ENCODE measurements at regions not wholly inside any gene's neighbourhood (a gene's known extent, or its start where the extent isn't known, plus 50 kb on each side); places are given as distances from the start of the nearest gene placed in this dataset.

DNA sequence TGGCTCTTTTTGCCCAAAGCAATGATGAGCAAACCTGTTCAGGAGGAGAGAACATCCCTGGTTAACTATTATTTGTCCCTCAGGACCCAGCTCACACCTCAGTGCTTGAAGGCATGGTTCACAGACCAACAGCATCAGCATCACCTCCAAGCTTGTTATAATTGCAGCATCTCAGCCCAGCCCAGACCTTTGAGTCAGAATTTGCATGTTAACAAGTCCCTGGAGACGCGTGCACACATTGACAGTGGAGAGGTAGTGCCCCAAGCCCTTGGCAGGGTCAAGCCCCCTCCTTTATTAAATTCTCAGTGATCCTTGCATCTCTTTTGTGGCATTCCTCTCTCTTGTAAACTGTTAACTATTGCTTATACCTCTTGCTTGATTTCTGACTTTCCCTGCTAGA is 488.6 kb downstream of the HAPSTR1 start:
- TF ChIP-seq, protein P1, sequence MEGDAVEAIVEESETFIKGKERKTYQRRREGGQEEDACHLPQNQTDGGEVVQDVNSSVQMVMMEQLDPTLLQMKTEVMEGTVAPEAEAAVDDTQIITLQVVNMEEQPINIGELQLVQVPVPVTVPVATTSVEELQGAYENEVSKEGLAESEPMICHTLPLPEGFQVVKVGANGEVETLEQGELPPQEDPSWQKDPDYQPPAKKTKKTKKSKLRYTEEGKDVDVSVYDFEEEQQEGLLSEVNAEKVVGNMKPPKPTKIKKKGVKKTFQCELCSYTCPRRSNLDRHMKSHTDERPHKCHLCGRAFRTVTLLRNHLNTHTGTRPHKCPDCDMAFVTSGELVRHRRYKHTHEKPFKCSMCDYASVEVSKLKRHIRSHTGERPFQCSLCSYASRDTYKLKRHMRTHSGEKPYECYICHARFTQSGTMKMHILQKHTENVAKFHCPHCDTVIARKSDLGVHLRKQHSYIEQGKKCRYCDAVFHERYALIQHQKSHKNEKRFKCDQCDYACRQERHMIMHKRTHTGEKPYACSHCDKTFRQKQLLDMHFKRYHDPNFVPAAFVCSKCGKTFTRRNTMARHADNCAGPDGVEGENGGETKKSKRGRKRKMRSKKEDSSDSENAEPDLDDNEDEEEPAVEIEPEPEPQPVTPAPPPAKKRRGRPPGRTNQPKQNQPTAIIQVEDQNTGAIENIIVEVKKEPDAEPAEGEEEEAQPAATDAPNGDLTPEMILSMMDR (IDR thresholded peaks at IDR 0.05): no peak
- TF ChIP-seq TCF7L2 (IDR thresholded peaks at IDR 0.05; ENCODE audit: low read depth, low read length): no peak
- no peak for TF ChIP-seq POLR2AphosphoS5 (IDR thresholded peaks at IDR 0.05; ENCODE audit: low read depth, low read length)
- TF ChIP-seq, protein P2, sequence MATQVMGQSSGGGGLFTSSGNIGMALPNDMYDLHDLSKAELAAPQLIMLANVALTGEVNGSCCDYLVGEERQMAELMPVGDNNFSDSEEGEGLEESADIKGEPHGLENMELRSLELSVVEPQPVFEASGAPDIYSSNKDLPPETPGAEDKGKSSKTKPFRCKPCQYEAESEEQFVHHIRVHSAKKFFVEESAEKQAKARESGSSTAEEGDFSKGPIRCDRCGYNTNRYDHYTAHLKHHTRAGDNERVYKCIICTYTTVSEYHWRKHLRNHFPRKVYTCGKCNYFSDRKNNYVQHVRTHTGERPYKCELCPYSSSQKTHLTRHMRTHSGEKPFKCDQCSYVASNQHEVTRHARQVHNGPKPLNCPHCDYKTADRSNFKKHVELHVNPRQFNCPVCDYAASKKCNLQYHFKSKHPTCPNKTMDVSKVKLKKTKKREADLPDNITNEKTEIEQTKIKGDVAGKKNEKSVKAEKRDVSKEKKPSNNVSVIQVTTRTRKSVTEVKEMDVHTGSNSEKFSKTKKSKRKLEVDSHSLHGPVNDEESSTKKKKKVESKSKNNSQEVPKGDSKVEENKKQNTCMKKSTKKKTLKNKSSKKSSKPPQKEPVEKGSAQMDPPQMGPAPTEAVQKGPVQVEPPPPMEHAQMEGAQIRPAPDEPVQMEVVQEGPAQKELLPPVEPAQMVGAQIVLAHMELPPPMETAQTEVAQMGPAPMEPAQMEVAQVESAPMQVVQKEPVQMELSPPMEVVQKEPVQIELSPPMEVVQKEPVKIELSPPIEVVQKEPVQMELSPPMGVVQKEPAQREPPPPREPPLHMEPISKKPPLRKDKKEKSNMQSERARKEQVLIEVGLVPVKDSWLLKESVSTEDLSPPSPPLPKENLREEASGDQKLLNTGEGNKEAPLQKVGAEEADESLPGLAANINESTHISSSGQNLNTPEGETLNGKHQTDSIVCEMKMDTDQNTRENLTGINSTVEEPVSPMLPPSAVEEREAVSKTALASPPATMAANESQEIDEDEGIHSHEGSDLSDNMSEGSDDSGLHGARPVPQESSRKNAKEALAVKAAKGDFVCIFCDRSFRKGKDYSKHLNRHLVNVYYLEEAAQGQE (IDR thresholded peaks at IDR 0.05; ENCODE audit: insufficient read depth in 1 of 2, low read depth in 2 of 2, low read length in 1 of 2): no peak
- TF ChIP-seq SIN3A (IDR thresholded peaks at IDR 0.05; ENCODE audit: borderline replicate concordance, insufficient read depth, low read depth, low read length): no peak
- in situ Hi-C loops (cut with HindIII; ENCODE audit: low pct_unique_long_range_greater_than_20kb, low sequenced_read_pairs) (no loop called here), intact Hi-C loops (cut with micrococcal nuclease; ENCODE audit: unreplicated experiment) (no loop called here)
- ChIA-PET CTCF (no interaction called here), POLR2A (no interaction called here)
- DNase-seq (ENCODE audit: low read depth, low spot score): no peak
- no TSS peak for BruUV-seq (replicated peaks)
- Histone ChIP-seq H3K4me1 (ENCODE audit: control insufficient read depth, insufficient read depth, low read length) (no peaks in the 10 kb centered on the region), H3K27ac (ENCODE audit: low read length) (no peak overlapping the region), H3K27me3 (ENCODE audit: control insufficient read depth, insufficient read depth, low read length) (no peaks in the 10 kb centered on the region), H3K36me3 (ENCODE audit: control insufficient read depth, insufficient read depth, low read length) (no peaks in the 10 kb centered on the region), H3K9me3 (ENCODE audit: control insufficient read depth, insufficient read depth, low read depth, low read length) (no peaks in the 10 kb centered on the region), H3K4me3 (ENCODE audit: low read depth in 2 of 2, low read length in 2 of 2) (no peak overlapping the region)
- ATAC-seq: no peak

DNA sequence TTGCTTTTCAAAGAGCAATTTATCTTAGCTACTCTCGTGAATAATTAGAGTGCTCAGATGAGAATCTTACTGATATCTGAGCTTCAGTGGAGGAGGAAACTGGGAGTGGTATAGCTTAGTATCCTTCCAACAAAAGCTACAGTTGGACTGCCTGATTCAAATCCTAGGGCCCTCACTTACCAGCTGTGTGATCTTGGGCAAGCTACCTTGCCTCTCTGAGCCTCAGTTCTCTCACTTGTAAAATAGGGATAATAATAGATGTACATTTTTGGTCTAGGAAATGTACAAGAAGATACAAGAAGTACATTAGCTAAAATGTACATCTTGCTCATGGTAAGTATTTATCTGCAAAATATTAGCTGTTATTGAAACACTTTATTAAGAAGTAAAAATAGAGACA is 502.0 kb downstream of the HAPSTR1 start:
- Histone ChIP-seq H3K27me3 (ENCODE audit: control insufficient read depth, insufficient read depth, low read length) (peaks cover 25% of the 10 kb centered on the region), H3K36me3 (ENCODE audit: control insufficient read depth, insufficient read depth, low read length) (no peaks in the 10 kb centered on the region), H3K9me3 (ENCODE audit: control insufficient read depth, insufficient read depth, low read depth, low read length) (no peaks in the 10 kb centered on the region), H3K27ac (ENCODE audit: low read length) (no peak overlapping the region), H3K4me3 (ENCODE audit: low read depth in 2 of 2, low read length in 2 of 2) (no peak overlapping the region), H3K4me1 (ENCODE audit: control insufficient read depth, insufficient read depth, low read length) (no peaks in the 10 kb centered on the region)
- DNase-seq (ENCODE audit: low read depth, low spot score): no peak
- POLR2A ChIA-PET: no interaction called here
- TF ChIP-seq, protein P2 (IDR thresholded peaks at IDR 0.05; ENCODE audit: insufficient read depth in 1 of 2, low read depth in 2 of 2, low read length in 1 of 2): no peak
- TF ChIP-seq POLR2AphosphoS5 (IDR thresholded peaks at IDR 0.05; ENCODE audit: low read depth, low read length) (no peak), SIN3A (IDR thresholded peaks at IDR 0.05; ENCODE audit: borderline replicate concordance, insufficient read depth, low read depth, low read length) (no peak), TCF7L2 (IDR thresholded peaks at IDR 0.05; ENCODE audit: low read depth, low read length) (no peak)
- TF ChIP-seq, protein P1 (IDR thresholded peaks at IDR 0.05): no peak
- CTCF ChIA-PET: no interaction called here
- in situ Hi-C loops (cut with HindIII; ENCODE audit: low pct_unique_long_range_greater_than_20kb, low sequenced_read_pairs) (no loop called here), intact Hi-C loops (cut with micrococcal nuclease; ENCODE audit: unreplicated experiment) (no loop called here)
- ATAC-seq: no peak
- BruUV-seq (replicated peaks): no TSS peak
